K562 (cell line): ENCODE measurements at regions not wholly inside any gene's neighbourhood (a gene's known extent, or its start where the extent isn't known, plus 50 kb on each side); places are given as distances from the start of the nearest gene placed in this dataset.

ENCODE experiments used
- E2F5 ChIP-seq: sonication (generic); formaldehyde crosslinking; IDR thresholded peaks from 2 replicates; pipeline ENCODE4 v1.8.0; 2022; ENCODE audit warnings: mild to moderate bottlenecking, missing genetic modification reagents
- MYC ChIP-seq, 2 experiments: fragments of 250-450 bp in 1 of 2; sonication (Bioruptor Pico) in 1 of 2; IDR thresholded peaks; 2 replicates each; pipeline versions ENCODE4 v1.5.1 to v1.6.1; 2012 to 2021; ENCODE audit warnings: low read depth in 2 of 2, borderline replicate concordance in 1 of 2, improper control_type of control experiment in 1 of 2, low read length in 1 of 2, mild to moderate bottlenecking in 1 of 2, moderate library complexity in 1 of 2
- NFE2L1 ChIP-seq: fragments of 450-650 bp; IDR thresholded peaks from 2 replicates; pipeline ENCODE4 v1.6.1; 2016; ENCODE audit warnings: missing genetic modification characterization, low read depth, mild to moderate bottlenecking, missing compliant biosample characterization, moderate library complexity, borderline replicate concordance
- POLR2A ChIP-seq: fragments of 450-650 bp; conservative IDR thresholded peaks from 2 replicates; pipeline ENCODE4 v1.6.1; 2016
- POLR2AphosphoS5 ChIP-seq: IDR thresholded peaks from 2 replicates; pipeline ENCODE4 v1.6.1; 2011; ENCODE audit warnings: mild to moderate bottlenecking, low read depth, low read length, moderate library complexity; ENCODE audit not compliant: control insufficient read depth, insufficient read depth
- PREB ChIP-seq: sonication (generic); formaldehyde crosslinking; IDR thresholded peaks from 2 replicates; pipeline ENCODE4 v1.8.1; 2023; ENCODE audit warnings: mild to moderate bottlenecking, missing genetic modification reagents
- SMARCC2 ChIP-seq: fragments of 450-650 bp; IDR thresholded peaks from 2 replicates; pipeline ENCODE4 v1.6.1; 2017; ENCODE audit warnings: antibody characterized with exemption, moderate library complexity, mild to moderate bottlenecking, low read depth
- SREBF1 ChIP-seq: fragments of 150-350 bp; IDR thresholded peaks from 2 replicates; pipeline ENCODE4 v1.6.1; 2014; ENCODE audit warnings: antibody characterized with exemption, low read depth, low read length, borderline replicate concordance
- XRCC3 ChIP-seq: fragments of 450-650 bp; IDR thresholded peaks from 2 replicates; pipeline ENCODE4 v1.6.1; 2017; ENCODE audit warnings: mild to moderate bottlenecking, moderate library complexity
- ZBTB9 ChIP-seq: fragments of 450-650 bp; formaldehyde crosslinking; IDR thresholded peaks from 2 replicates; pipeline ENCODE4 v1.4.0; 2020; ENCODE audit warnings: mild to moderate bottlenecking, moderate library complexity
- ZNF121 ChIP-seq: sonication (generic); formaldehyde crosslinking; conservative IDR thresholded peaks from 2 replicates; pipeline ENCODE4 v1.8.0; 2022; ENCODE audit warnings: missing genetic modification reagents

GRCh38 chr2:181169503-181169902 lies 189.1 kb downstream of the UBE2E3 start:
- TF ChIP-seq E2F5 (CRISPR knock-in tag) (no peak), NFE2L1 (tag) (no peak), SREBF1 (no peak), PREB (no peak), POLR2A (no peak), POLR2AphosphoS5 (no peak), ZNF121 (CRISPR knock-in tag) (no peak), ZBTB9 (CRISPR knock-in tag) (no peak), XRCC3 (no peak), SMARCC2 (no peak), MYC (IDR thresholded peaks at IDR 0.05; ENCODE audit: low read depth, low read length) (no peak), MYC (CRISPR knock-in tag; IDR thresholded peaks at IDR 0.05; ENCODE audit: borderline replicate concordance, low read depth) (no peak)
